ENCODE measurements at regions not wholly inside any gene's neighbourhood (a gene's known extent, or its start where the extent isn't known, plus 50 kb on each side); places are given as distances from the start of the nearest gene placed in this dataset.
"Not testable (repeated sequence)": the region's sequence is repeated elsewhere in the genome, so short reads cannot be mapped to it uniquely, and the experiment has no call there.

GRCh38 chr12:90683871-90684270, 271.1 kb downstream of the CCER1 start:
- DNase-seq, result no peak

- no peak for DNase-seq
Observed at GRCh38 chr12:90682398-90682797, 272.6 kb downstream of the CCER1 start.

- DNase-seq, result no peak
Observed at GRCh38 chr12:90679674-90680073, 275.3 kb downstream of the CCER1 start.

- DNase-seq, result no peak
Observed at GRCh38 chr12:90677552-90677951, 277.4 kb downstream of the CCER1 start.

- no peak for DNase-seq
Observed at GRCh38 chr12:90677055-90677454, 277.9 kb downstream of the CCER1 start.

- DNase-seq, result no peak
Observed at GRCh38 chr12:90675106-90675505, 279.9 kb downstream of the CCER1 start.

- no peak for DNase-seq
Observed at GRCh38 chr12:90672081-90672480, 282.9 kb downstream of the CCER1 start.

GRCh38 chr12:90663949-90664348, 291.0 kb downstream of the CCER1 start:
- not testable (repeated sequence) for DNase-seq

GRCh38 chr12:90659060-90659459, 295.9 kb downstream of the CCER1 start:
- DNase-seq, result no peak

- DNase-seq, result no peak
Observed at GRCh38 chr12:90653040-90653439, 301.9 kb downstream of the CCER1 start.

GRCh38 chr12:90652280-90652679, 302.7 kb downstream of the CCER1 start:
- DNase-seq, result no peak

- no peak for DNase-seq
Observed at GRCh38 chr12:90645181-90645580, 309.8 kb downstream of the CCER1 start.

- DNase-seq, result no peak
Observed at GRCh38 chr12:90631591-90632212, 323.3 kb downstream of the CCER1 start.

- DNase-seq, result no peak
Observed at GRCh38 chr12:90630006-90630405, 325.0 kb downstream of the CCER1 start.

- DNase-seq, result no peak
Observed at GRCh38 chr12:90628213-90628612, 326.8 kb downstream of the CCER1 start.

- no peak for DNase-seq
Observed at GRCh38 chr12:90627180-90627896, 327.6 kb downstream of the CCER1 start.

GRCh38 chr12:90622431-90622830, 332.5 kb downstream of the CCER1 start:
- no peak for DNase-seq

- no peak for DNase-seq
Observed at GRCh38 chr12:90621927-90622326, 333.0 kb downstream of the CCER1 start.

GRCh38 chr12:90619943-90620342, 335.0 kb downstream of the CCER1 start:
- no peak for DNase-seq

- no peak for DNase-seq
Observed at GRCh38 chr12:90618586-90618985, 336.4 kb downstream of the CCER1 start.

GRCh38 chr12:90611891-90612290, 343.1 kb downstream of the CCER1 start:
- no peak for DNase-seq

GRCh38 chr12:90611048-90611447, 343.9 kb downstream of the CCER1 start:
- no peak for DNase-seq

GRCh38 chr12:90593596-90594295, 361.2 kb downstream of the CCER1 start:
- no peak for DNase-seq

- no peak for DNase-seq
Observed at GRCh38 chr12:90589956-90590355, 365.0 kb downstream of the CCER1 start.

Data from NCI-H524 treated with DMSO at 0.1 percent for 48 hours (cell line).